DOHH2 (cell line): ENCODE measurements at regions not wholly inside any gene's neighbourhood (a gene's known extent, or its start where the extent isn't known, plus 50 kb on each side); places are given as distances from the start of the nearest gene placed in this dataset.
"Not testable (repeated sequence)": the region's sequence is repeated elsewhere in the genome, so short reads cannot be mapped to it uniquely, and the experiment has no call there.

ENCODE experiments used
- H3F3A ChIP-seq: fragments of 200-600 bp; sonication (generic), shearing (Covaris generic); 2 replicates; pipeline ENCODE4 v1.6.0; 2016; ENCODE audit warnings: antibody characterized with exemption, mild to moderate bottlenecking; ENCODE audit not compliant: control insufficient read depth, insufficient read depth
- H3K27ac ChIP-seq: fragments of 200-600 bp; sonication (generic); 2 replicates; pipeline ENCODE4 v1.5.1; 2014; ENCODE audit warnings: low read depth, mild to moderate bottlenecking, low read length, moderate library complexity
- H3K27me3 ChIP-seq: fragments of 200-600 bp; sonication (generic); 2 replicates; pipeline ENCODE4 v1.6.1; 2014; ENCODE audit warnings: mild to moderate bottlenecking, low read length, mixed read lengths; ENCODE audit not compliant: control insufficient read depth
- H3K36me3 ChIP-seq: fragments of 200-600 bp; sonication (generic); 2 replicates; pipeline ENCODE4 v1.6.1; 2014; ENCODE audit warnings: mild to moderate bottlenecking, low read length, moderate library complexity, mixed read lengths; ENCODE audit not compliant: control insufficient read depth
- H3K4me1 ChIP-seq: fragments of 200-600 bp; sonication (generic); 2 replicates; pipeline ENCODE4 v1.6.1; 2014; ENCODE audit warnings: mild to moderate bottlenecking, low read length, mixed read lengths; ENCODE audit not compliant: control insufficient read depth
- H3K4me2 ChIP-seq: fragments of 200-600 bp; sonication (generic); 2 replicates; pipeline ENCODE4 v1.6.0; 2014; ENCODE audit warnings: mild to moderate bottlenecking, low read length, moderate library complexity
- H3K4me3 ChIP-seq: fragments of 200-600 bp; sonication (generic); 2 replicates; pipeline ENCODE4 v1.5.1; 2014; ENCODE audit warnings: mild to moderate bottlenecking, low read length, mixed read lengths
- H3K79me2 ChIP-seq: fragments of 200-600 bp; sonication (generic); 2 replicates; pipeline ENCODE4 v1.6.1; 2014; ENCODE audit warnings: mild to moderate bottlenecking, low read length, mixed read lengths; ENCODE audit not compliant: control insufficient read depth
- H3K9me2 ChIP-seq: fragments of 200-600 bp; sonication (generic); replicated peaks from 2 replicates; pipeline ENCODE4 v1.6.1; 2014; ENCODE audit warnings: mild to moderate bottlenecking, low read length, mixed read lengths; ENCODE audit not compliant: control insufficient read depth
- H3K9me3 ChIP-seq: fragments of 200-600 bp; sonication (generic); 2 replicates; pipeline ENCODE4 v1.6.1; 2014; ENCODE audit warnings: antibody characterized with exemption, low read length, mixed read lengths; ENCODE audit not compliant: control insufficient read depth, insufficient read depth
- H4K20me1 ChIP-seq: fragments of 200-600 bp; sonication (generic); 2 replicates; pipeline ENCODE4 v1.6.0; 2014; ENCODE audit warnings: low read depth, mild to moderate bottlenecking, antibody characterized with exemption, low read length, moderate library complexity; ENCODE audit not compliant: control insufficient read depth, insufficient read depth
- EZH2phosphoT487 ChIP-seq: fragments of 200-600 bp; sonication (generic); IDR thresholded peaks from 2 replicates; pipeline ENCODE4 v1.6.1; 2017; ENCODE audit warnings: borderline replicate concordance, mild to moderate bottlenecking, antibody characterized with exemption, low read length, moderate library complexity, mixed read lengths
- TF ChIP-seq, protein P1 (sequence below): fragments of 200-600 bp; sonication (generic); IDR thresholded peaks from one replicate; pipeline ENCODE4 v1.5.1; 2014; ENCODE audit warnings: antibody characterized with exemption, mild to moderate bottlenecking, low read depth, low read length; ENCODE audit not compliant: poor library complexity, severe bottlenecking

DNA sequence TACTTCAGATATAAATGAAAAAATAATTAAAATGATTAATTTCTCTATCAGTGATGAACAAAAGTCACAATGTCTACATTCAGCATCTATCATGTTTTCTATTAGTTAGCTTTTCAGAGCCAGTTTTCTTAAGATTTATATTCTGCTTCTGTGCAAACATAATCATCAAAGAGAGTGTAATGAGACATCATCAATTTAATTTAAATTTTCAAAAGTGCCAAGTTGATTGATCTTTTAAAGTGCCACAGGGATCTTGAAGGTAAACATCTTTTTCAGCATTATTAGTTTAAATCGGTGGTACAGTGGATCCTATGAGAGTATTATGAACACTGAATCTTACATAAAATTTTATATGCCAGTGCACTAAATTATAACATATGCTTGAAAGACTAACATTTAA is 1176.1 kb downstream of the PLA2G4A start:
- Histone ChIP-seq H3K4me2 (no peak overlapping the region), H4K20me1 (no peaks in the 10 kb centered on the region), H3K79me2 (no peaks in the 10 kb centered on the region), H3K27ac (no peak overlapping the region), H3K4me3 (no peak overlapping the region), H3K27me3 (no peaks in the 10 kb centered on the region), H3K4me1 (no peaks in the 10 kb centered on the region), H3F3A (no peaks in the 10 kb centered on the region), H3K9me2 (no peaks in the 10 kb centered on the region), H3K36me3 (no peaks in the 10 kb centered on the region), H3K9me3 (no peaks in the 10 kb centered on the region)
- TF ChIP-seq, protein P1, sequence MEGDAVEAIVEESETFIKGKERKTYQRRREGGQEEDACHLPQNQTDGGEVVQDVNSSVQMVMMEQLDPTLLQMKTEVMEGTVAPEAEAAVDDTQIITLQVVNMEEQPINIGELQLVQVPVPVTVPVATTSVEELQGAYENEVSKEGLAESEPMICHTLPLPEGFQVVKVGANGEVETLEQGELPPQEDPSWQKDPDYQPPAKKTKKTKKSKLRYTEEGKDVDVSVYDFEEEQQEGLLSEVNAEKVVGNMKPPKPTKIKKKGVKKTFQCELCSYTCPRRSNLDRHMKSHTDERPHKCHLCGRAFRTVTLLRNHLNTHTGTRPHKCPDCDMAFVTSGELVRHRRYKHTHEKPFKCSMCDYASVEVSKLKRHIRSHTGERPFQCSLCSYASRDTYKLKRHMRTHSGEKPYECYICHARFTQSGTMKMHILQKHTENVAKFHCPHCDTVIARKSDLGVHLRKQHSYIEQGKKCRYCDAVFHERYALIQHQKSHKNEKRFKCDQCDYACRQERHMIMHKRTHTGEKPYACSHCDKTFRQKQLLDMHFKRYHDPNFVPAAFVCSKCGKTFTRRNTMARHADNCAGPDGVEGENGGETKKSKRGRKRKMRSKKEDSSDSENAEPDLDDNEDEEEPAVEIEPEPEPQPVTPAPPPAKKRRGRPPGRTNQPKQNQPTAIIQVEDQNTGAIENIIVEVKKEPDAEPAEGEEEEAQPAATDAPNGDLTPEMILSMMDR: no peak
- TF ChIP-seq EZH2phosphoT487: no peak

DNA sequence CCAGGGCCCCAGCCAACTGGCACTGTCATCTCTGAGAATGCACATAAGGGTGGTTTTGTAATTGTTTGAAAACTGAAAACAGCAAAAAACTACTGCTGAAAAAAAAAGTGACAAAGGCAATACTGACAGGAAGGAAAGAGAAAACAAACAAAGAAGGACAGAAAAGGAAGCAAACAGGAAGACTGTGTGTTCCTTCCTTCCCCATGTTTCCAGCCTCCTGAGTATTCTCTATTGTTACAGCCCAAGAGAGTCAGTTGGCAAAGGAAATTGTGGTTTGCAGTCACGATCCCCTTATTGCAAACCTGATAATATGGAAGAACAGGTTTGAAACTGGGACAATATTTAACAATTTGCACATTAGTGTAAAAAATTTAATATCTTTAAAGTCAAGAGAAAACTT is 1177.6 kb downstream of the PLA2G4A start:
- Histone ChIP-seq H3K4me2 (no peak overlapping the region), H3K4me3 (no peak overlapping the region), H3F3A (no peaks in the 10 kb centered on the region), H3K27me3 (no peaks in the 10 kb centered on the region), H4K20me1 (no peaks in the 10 kb centered on the region), H3K9me2 (no peaks in the 10 kb centered on the region), H3K4me1 (no peaks in the 10 kb centered on the region), H3K36me3 (no peaks in the 10 kb centered on the region), H3K27ac (no peak overlapping the region), H3K9me3 (no peaks in the 10 kb centered on the region), H3K79me2 (no peaks in the 10 kb centered on the region)
- TF ChIP-seq EZH2phosphoT487: no peak
- TF ChIP-seq, protein P1: no peak

DNA sequence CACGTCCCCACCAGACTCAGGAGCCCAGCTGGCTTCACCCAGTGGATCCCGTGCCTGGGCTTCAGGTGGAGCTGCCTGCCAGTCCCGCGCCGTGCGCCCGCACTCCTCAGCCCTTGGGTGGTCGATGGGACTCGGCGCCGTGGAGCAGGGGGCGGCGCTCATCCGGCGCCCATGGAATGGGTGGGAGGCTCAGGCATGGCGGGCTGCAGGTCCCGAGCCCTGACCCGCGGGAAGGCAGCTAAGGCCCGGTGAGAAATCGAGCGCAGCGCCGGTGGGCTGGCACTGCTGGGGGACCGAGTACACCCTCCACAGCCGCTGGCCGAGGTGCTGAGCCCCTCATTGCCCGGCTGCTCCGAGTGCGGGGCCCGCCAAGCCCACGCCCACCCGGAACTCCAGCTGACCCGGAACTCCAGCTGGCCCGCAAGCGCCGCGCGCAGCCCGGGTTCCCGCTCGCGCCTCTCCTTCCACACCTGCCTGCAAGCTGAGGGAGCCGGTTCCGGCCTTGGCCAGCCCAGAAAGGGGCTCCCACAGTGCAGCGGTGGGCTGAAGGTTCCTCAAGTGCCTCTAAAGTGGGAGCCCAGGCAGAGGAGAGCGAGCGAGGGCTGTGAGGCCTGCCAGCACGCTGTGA is 1184.6 kb downstream of the PLA2G4A start:
- not testable (repeated sequence) for H3K4me2 ChIP-seq, H3K4me3 ChIP-seq, H4K20me1 ChIP-seq, H3K27me3 ChIP-seq, H3K9me2 ChIP-seq, H3K9me3 ChIP-seq, H3K79me2 ChIP-seq, H3K36me3 ChIP-seq, H3K27ac ChIP-seq, H3K4me1 ChIP-seq, H3F3A ChIP-seq

GRCh38 chr1:188017921-188018320 is 1189.2 kb downstream of the PLA2G4A start:
- no peak overlapping the region for H3K4me3 ChIP-seq
- no peaks in the 10 kb centered on the region for H3K9me2 ChIP-seq
- TF ChIP-seq EZH2phosphoT487: no peak
- TF ChIP-seq, protein P1: no peak
- H3K27ac ChIP-seq: no peak overlapping the region
- no peaks in the 10 kb centered on the region for H3K27me3 ChIP-seq
- H3K79me2 ChIP-seq: no peaks in the 10 kb centered on the region
- no peaks in the 10 kb centered on the region for H3K9me3 ChIP-seq
- H3K4me2 ChIP-seq: no peak overlapping the region
- no peaks in the 10 kb centered on the region for H3F3A ChIP-seq
- no peaks in the 10 kb centered on the region for H3K4me1 ChIP-seq
- H4K20me1 ChIP-seq: no peaks in the 10 kb centered on the region
- no peaks in the 10 kb centered on the region for H3K36me3 ChIP-seq
